Activated CD8-positive, alpha-beta memory T cell treated with anti-CD3 and anti-CD28 coated beads for 24 hours (primary cell): ENCODE measurements at regions not wholly inside any gene's neighbourhood (a gene's known extent, or its start where the extent isn't known, plus 50 kb on each side); places are given as distances from the start of the nearest gene placed in this dataset.

ENCODE experiments used
- DNase-seq: peaks from one replicate; pipeline ENCODE4 v3.0.0-alpha.2; 2020

GRCh38 chr21:15493646-15494045 lies 236.1 kb upstream of the USP25 start:
- no peak for DNase-seq

- DNase-seq = no peak
Measured at GRCh38 chr21:15494481-15494880, 235.3 kb upstream of the USP25 start.

- DNase-seq = no peak
Measured at GRCh38 chr21:15495965-15496364, 233.8 kb upstream of the USP25 start.

- DNase-seq = no peak
Measured at GRCh38 chr21:15496911-15497310, 232.9 kb upstream of the USP25 start.

GRCh38 chr21:15498455-15498854 lies 231.3 kb upstream of the USP25 start:
- DNase-seq = no peak

- DNase-seq = no peak
Measured at GRCh38 chr21:15506086-15506485, 223.7 kb upstream of the USP25 start.

- no peak for DNase-seq
Measured at GRCh38 chr21:15508554-15508953, 221.2 kb upstream of the USP25 start.

- no peak for DNase-seq
Measured at GRCh38 chr21:15514073-15514946, 215.5 kb upstream of the USP25 start.

GRCh38 chr21:15515908-15516307 lies 213.9 kb upstream of the USP25 start:
- no peak for DNase-seq

GRCh38 chr21:15517394-15517793 lies 212.4 kb upstream of the USP25 start:
- no peak for DNase-seq

- no peak for DNase-seq
Measured at GRCh38 chr21:15520811-15521643, 208.8 kb upstream of the USP25 start.

- no peak for DNase-seq
Measured at GRCh38 chr21:15521644-15522001, 208.2 kb upstream of the USP25 start.

GRCh38 chr21:15522148-15522547 lies 207.6 kb upstream of the USP25 start:
- no peak for DNase-seq

GRCh38 chr21:15524855-15525254 lies 204.9 kb upstream of the USP25 start:
- DNase-seq = no peak

GRCh38 chr21:15526798-15527197 lies 203.0 kb upstream of the USP25 start:
- DNase-seq = no peak

- no peak for DNase-seq
Measured at GRCh38 chr21:15528346-15528745, 201.4 kb upstream of the USP25 start.

- no peak for DNase-seq
Measured at GRCh38 chr21:15531986-15532385, 197.8 kb upstream of the USP25 start.

- DNase-seq = no peak
Measured at GRCh38 chr21:15533618-15534017, 196.2 kb upstream of the USP25 start.

GRCh38 chr21:15534450-15534886 lies 195.3 kb upstream of the USP25 start:
- no peak for DNase-seq

- no peak for DNase-seq
Measured at GRCh38 chr21:15539376-15539775, 190.4 kb upstream of the USP25 start.

GRCh38 chr21:15543473-15543872 lies 186.3 kb upstream of the USP25 start:
- no peak for DNase-seq

- no peak for DNase-seq
Measured at GRCh38 chr21:15549671-15550070, 180.1 kb upstream of the USP25 start.

GRCh38 chr21:15552914-15553494 lies 176.8 kb upstream of the USP25 start:
- no peak for DNase-seq

GRCh38 chr21:15557925-15558324 lies 171.9 kb upstream of the USP25 start:
- no peak for DNase-seq
